OCI-LY7 (cell line): ENCODE measurements at regions not wholly inside any gene's neighbourhood (a gene's known extent, or its start where the extent isn't known, plus 50 kb on each side); places are given as distances from the start of the nearest gene placed in this dataset.

Experiments used
- EZH2phosphoT487 ChIP-seq: fragments of 200-600 bp; sonication (generic); IDR thresholded peaks from 2 replicates; pipeline ENCODE4 v1.6.1; 2018; ENCODE audit warnings: low read depth, borderline replicate concordance, mild to moderate bottlenecking, mixed run types, antibody characterized with exemption, low read length, moderate library complexity, mixed read lengths
- TF ChIP-seq, protein P1 (sequence below): fragments of 200-600 bp; sonication (generic); conservative IDR thresholded peaks from 2 replicates; pipeline ENCODE4 v1.5.1; 2014; ENCODE audit warnings: mild to moderate bottlenecking, antibody characterized with exemption, low read length, moderate library complexity, mixed read lengths

DNA sequence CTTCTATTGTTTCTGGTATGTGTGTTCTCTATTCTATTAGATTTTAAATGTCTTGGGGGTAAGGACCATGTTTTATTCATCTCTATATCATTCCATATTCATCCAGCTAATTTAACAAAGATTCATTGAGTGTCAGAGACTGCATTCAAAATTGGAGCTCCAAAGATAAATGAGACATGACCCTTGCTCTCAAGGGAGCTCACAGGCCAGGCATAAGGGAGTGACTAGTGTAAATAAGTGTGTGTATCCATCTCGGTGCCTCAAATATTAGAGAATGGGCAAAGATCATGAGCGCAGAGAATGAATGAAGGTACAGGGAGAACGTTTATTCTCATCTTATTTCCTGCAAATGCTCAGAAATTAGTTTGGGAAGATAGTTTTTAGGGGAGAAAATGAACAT lies 150.1 kb upstream of the CASK start:
- TF ChIP-seq, protein P1, sequence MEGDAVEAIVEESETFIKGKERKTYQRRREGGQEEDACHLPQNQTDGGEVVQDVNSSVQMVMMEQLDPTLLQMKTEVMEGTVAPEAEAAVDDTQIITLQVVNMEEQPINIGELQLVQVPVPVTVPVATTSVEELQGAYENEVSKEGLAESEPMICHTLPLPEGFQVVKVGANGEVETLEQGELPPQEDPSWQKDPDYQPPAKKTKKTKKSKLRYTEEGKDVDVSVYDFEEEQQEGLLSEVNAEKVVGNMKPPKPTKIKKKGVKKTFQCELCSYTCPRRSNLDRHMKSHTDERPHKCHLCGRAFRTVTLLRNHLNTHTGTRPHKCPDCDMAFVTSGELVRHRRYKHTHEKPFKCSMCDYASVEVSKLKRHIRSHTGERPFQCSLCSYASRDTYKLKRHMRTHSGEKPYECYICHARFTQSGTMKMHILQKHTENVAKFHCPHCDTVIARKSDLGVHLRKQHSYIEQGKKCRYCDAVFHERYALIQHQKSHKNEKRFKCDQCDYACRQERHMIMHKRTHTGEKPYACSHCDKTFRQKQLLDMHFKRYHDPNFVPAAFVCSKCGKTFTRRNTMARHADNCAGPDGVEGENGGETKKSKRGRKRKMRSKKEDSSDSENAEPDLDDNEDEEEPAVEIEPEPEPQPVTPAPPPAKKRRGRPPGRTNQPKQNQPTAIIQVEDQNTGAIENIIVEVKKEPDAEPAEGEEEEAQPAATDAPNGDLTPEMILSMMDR, result no peak
- no peak for TF ChIP-seq EZH2phosphoT487
